H1 (cell line): ENCODE measurements at regions not wholly inside any gene's neighbourhood (a gene's known extent, or its start where the extent isn't known, plus 50 kb on each side); places are given as distances from the start of the nearest gene placed in this dataset.

Experiments used
- CTCF ChIA-PET: fragments of 300-600 bp; sonication (Branson Sonifier 250); formaldehyde crosslinking; loops from one replicate; lab custom pipeline; 2021; ENCODE audit not compliant: partially characterized antibody; lab: Charles Lee
- POLR2A ChIA-PET: fragments of 300-600 bp; sonication (Branson Sonifier 250); formaldehyde crosslinking; loops from one replicate; lab custom pipeline; 2021; ENCODE audit warnings: inconsistent platforms; ENCODE audit not compliant: partially characterized antibody; lab: Charles Lee
- DNase-seq, 2 experiments: peaks; one replicate each; pipeline versions ENCODE4 v3.0.0 to v3.0.0-alpha.2; 2010 to 2022; ENCODE audit warnings: low spot score in 2 of 2, low read depth in 1 of 2, mixed read lengths in 1 of 2
- FAIRE-seq: peaks from 2 replicates; lab custom pipeline; 2011; peaks lifted over from hg19 to GRCh38; lab: Jason Lieb, UNC
- H2AFZ ChIP-seq: 2 replicates; pipeline ENCODE4 v1.8.1; 2012; ENCODE audit warnings: low read length, inconsistent platforms
- H2AK5ac ChIP-seq: 2 replicates; pipeline ENCODE4 v1.6.1; 2013; ENCODE audit warnings: low read depth, low read length
- H2BK120ac ChIP-seq: replicated peaks from 2 replicates; pipeline ENCODE3; 2013; ENCODE audit warnings: low read depth, low read length, inconsistent platforms
- H2BK12ac ChIP-seq: 2 replicates; pipeline ENCODE4 v1.6.1; 2013; ENCODE audit warnings: low read depth, low read length
- H2BK15ac ChIP-seq: 2 replicates; pipeline ENCODE4 v1.6.1; 2013; ENCODE audit warnings: low read length
- H2BK20ac ChIP-seq: 2 replicates; pipeline ENCODE4 v1.6.1; 2013; ENCODE audit warnings: low read length
- H2BK5ac ChIP-seq: 2 replicates; pipeline ENCODE4 v1.6.1; 2013; ENCODE audit warnings: low read depth, low read length
- H3K14ac ChIP-seq: 2 replicates; pipeline ENCODE4 v1.6.1; 2013; ENCODE audit warnings: inconsistent platforms; ENCODE audit not compliant: insufficient read length
- H3K18ac ChIP-seq: 2 replicates; pipeline ENCODE4 v1.6.1; 2013; ENCODE audit warnings: low read length; ENCODE audit errors: extremely low read depth
- H3K23ac ChIP-seq: 2 replicates; pipeline ENCODE4 v1.6.1; 2013; ENCODE audit warnings: inconsistent platforms; ENCODE audit not compliant: insufficient read length
- H3K23me2 ChIP-seq: 2 replicates; pipeline ENCODE4 v1.6.1; 2013; ENCODE audit warnings: low read depth, low read length
- H3K27ac ChIP-seq: 2 replicates; pipeline ENCODE4 v1.6.1; 2011; ENCODE audit warnings: low read depth, low read length, inconsistent platforms
- H3K27me3 ChIP-seq, 4 experiments: replicated peaks in 1 of 4; 1 replicate in 1 of 4; 2 replicates in 3 of 4; pipeline versions ENCODE4 v1.6.1 to v1.8.1; 2011 to 2013; ENCODE audit warnings: low read length in 3 of 4, mild to moderate bottlenecking in 3 of 4, inconsistent platforms in 2 of 4, mixed read lengths in 2 of 4, moderate library complexity in 1 of 4; ENCODE audit not compliant: control insufficient read depth in 3 of 4, insufficient read depth in 3 of 4; ENCODE audit errors: extremely low read depth in 1 of 4
- H3K36me3 ChIP-seq, 4 experiments: 2 replicates each; pipeline versions ENCODE4 v1.6.1 to v1.8.1; 2011 to 2013; ENCODE audit warnings: mild to moderate bottlenecking in 4 of 4, low read length in 3 of 4, moderate library complexity in 2 of 4, control low read depth in 1 of 4, inconsistent platforms in 1 of 4; ENCODE audit not compliant: insufficient read depth in 4 of 4, control insufficient read depth in 2 of 4
- H3K4ac ChIP-seq: replicated peaks from 2 replicates; pipeline ENCODE3; 2013; ENCODE audit warnings: low read length, low read depth, mixed read lengths, inconsistent platforms; ENCODE audit not compliant: insufficient read length
- H3K4me1 ChIP-seq, 4 experiments: replicated peaks in 1 of 4; 1 replicate in 1 of 4; 2 replicates in 3 of 4; pipeline versions ENCODE4 v1.6.1 to v1.8.1; 2011 to 2013; ENCODE audit warnings: low read length in 3 of 4, inconsistent platforms in 2 of 4, mixed read lengths in 1 of 4; ENCODE audit not compliant: insufficient read depth in 4 of 4, control insufficient read depth in 3 of 4
- H3K4me2 ChIP-seq, 2 experiments: 2 replicates each; pipeline versions ENCODE4 v1.6.1 to v1.8.1; 2011 to 2013; ENCODE audit warnings: low read depth in 2 of 2, low read length in 2 of 2, control low read depth in 1 of 2, inconsistent platforms in 1 of 2, mild to moderate bottlenecking in 1 of 2; ENCODE audit not compliant: insufficient read depth in 1 of 2
- H3K4me3 ChIP-seq, 4 experiments: fragments of 200-600, 300-600 bp in 1 of 4; sonication (generic), shearing (Covaris generic), sonication (Bioruptor Twin) in 1 of 4; 2 replicates each; pipeline versions ENCODE4 v1.5.1 to v1.8.1; 2011 to 2016; ENCODE audit warnings: low read length in 4 of 4, low read depth in 3 of 4, control low read depth in 2 of 4, inconsistent platforms in 2 of 4, mild to moderate bottlenecking in 2 of 4, mixed read lengths in 1 of 4, moderate library complexity in 1 of 4; ENCODE audit not compliant: insufficient read depth in 2 of 4; ENCODE audit errors: extremely low read depth in 1 of 4
- H3K56ac ChIP-seq: replicated peaks from 2 replicates; pipeline ENCODE3; 2013; ENCODE audit warnings: low read depth, mild to moderate bottlenecking, mixed read lengths, low read length, inconsistent platforms; ENCODE audit not compliant: insufficient read length
- H3K79me1 ChIP-seq: 2 replicates; pipeline ENCODE4 v1.6.1; 2013; ENCODE audit warnings: low read depth, low read length, control low read depth
- H3K79me2 ChIP-seq, 2 experiments: 2 replicates each; pipeline versions ENCODE4 v1.6.1 to v1.8.1; 2012 to 2013; ENCODE audit warnings: low read length in 2 of 2, mild to moderate bottlenecking in 2 of 2, inconsistent platforms in 1 of 2; ENCODE audit not compliant: insufficient read depth in 2 of 2, control insufficient read depth in 1 of 2
- H3K9ac ChIP-seq, 4 experiments: replicated peaks in 1 of 4; 1 replicate in 1 of 4; 2 replicates in 3 of 4; pipeline versions ENCODE4 v1.6.1 to v1.8.1; 2011 to 2013; ENCODE audit warnings: low read depth in 3 of 4, low read length in 3 of 4, control low read depth in 2 of 4, mild to moderate bottlenecking in 2 of 4, moderate library complexity in 2 of 4, inconsistent platforms in 1 of 4; ENCODE audit errors: extremely low read depth in 1 of 4
- H3K9me3 ChIP-seq, 2 experiments: 2 replicates each; pipeline versions ENCODE4 v1.6.1 to v1.8.1; 2012 to 2013; ENCODE audit warnings: mild to moderate bottlenecking in 2 of 2, moderate library complexity in 2 of 2, control low read depth in 1 of 2, inconsistent platforms in 1 of 2, low read depth in 1 of 2, low read length in 1 of 2, mixed read lengths in 1 of 2; ENCODE audit not compliant: insufficient read depth in 2 of 2
- H4K20me1 ChIP-seq, 2 experiments: replicated peaks in 1 of 2; 2 replicates each; pipeline versions ENCODE3 to v1.8.1; 2011 to 2013; ENCODE audit warnings: inconsistent platforms in 2 of 2, low read length in 2 of 2, mild to moderate bottlenecking in 1 of 2; ENCODE audit not compliant: insufficient read depth in 2 of 2, control insufficient read depth in 1 of 2
- H4K5ac ChIP-seq: 2 replicates; pipeline ENCODE4 v1.6.1; 2013; ENCODE audit warnings: low read length, low read depth, mixed read lengths, inconsistent platforms; ENCODE audit not compliant: insufficient read length
- H4K8ac ChIP-seq: 2 replicates; pipeline ENCODE4 v1.8.0; 2013; ENCODE audit warnings: mild to moderate bottlenecking, moderate library complexity, low read length, inconsistent platforms; ENCODE audit not compliant: insufficient read depth; ENCODE audit errors: extremely low read depth
- H4K91ac ChIP-seq: replicated peaks from 2 replicates; pipeline ENCODE3; 2013; ENCODE audit warnings: low read length, mixed read lengths, inconsistent platforms; ENCODE audit not compliant: insufficient read length
- ATF2 ChIP-seq: IDR thresholded peaks from 2 replicates; pipeline ENCODE4 v1.6.1; 2012; ENCODE audit warnings: low read length, inconsistent platforms
- ATF3 ChIP-seq: IDR thresholded peaks from 2 replicates; pipeline ENCODE4 v1.6.1; 2011; ENCODE audit warnings: low read depth, mild to moderate bottlenecking, low read length; ENCODE audit not compliant: insufficient read depth
- CBX8 ChIP-seq: fragments of 300-800, 300-1000 bp; sonication (generic); IDR thresholded peaks from 2 replicates; pipeline ENCODE4 v1.7.1; 2016; ENCODE audit warnings: low read depth, low read length, borderline replicate concordance
- HDAC2 ChIP-seq, 2 experiments: fragments of 300-600 bp in 1 of 2; sonication (generic) in 1 of 2; IDR thresholded peaks; 2 replicates each; pipeline ENCODE4 v1.6.1; 2011 to 2012; ENCODE audit warnings: low read depth in 2 of 2, low read length in 2 of 2, mild to moderate bottlenecking in 2 of 2, moderate library complexity in 2 of 2, borderline replicate concordance in 1 of 2, inconsistent platforms in 1 of 2
- MAFK ChIP-seq: IDR thresholded peaks from 2 replicates; pipeline ENCODE4 v1.6.1; 2012; ENCODE audit warnings: low read depth, mild to moderate bottlenecking, improper control_type of control experiment, low read length
- NANOG ChIP-seq: IDR thresholded peaks from 2 replicates; pipeline ENCODE4 v1.6.1; 2011; ENCODE audit warnings: low read length, low read depth, mild to moderate bottlenecking, inconsistent platforms; ENCODE audit not compliant: insufficient read depth, poor library complexity, severe bottlenecking
- RFX5 ChIP-seq: IDR thresholded peaks from 2 replicates; pipeline ENCODE4 v1.6.1; 2011; ENCODE audit warnings: low read depth, low read length, improper control_type of control experiment, borderline replicate concordance
- RNF2 ChIP-seq: fragments of 200-900, 300-1000 bp; sonication (generic); IDR thresholded peaks from 2 replicates; pipeline ENCODE4 v1.7.1; 2016; ENCODE audit warnings: borderline replicate concordance, low read depth, mild to moderate bottlenecking, antibody characterized with exemption, low read length; ENCODE audit not compliant: poor library complexity, severe bottlenecking; ENCODE audit errors: missing control alignments
- SP4 ChIP-seq: IDR thresholded peaks from 2 replicates; pipeline ENCODE4 v1.6.1; 2012; ENCODE audit warnings: low read length, inconsistent platforms
- TCF12 ChIP-seq: IDR thresholded peaks from 2 replicates; pipeline ENCODE4 v1.6.1; 2011; ENCODE audit warnings: low read depth, mild to moderate bottlenecking, low read length
- ZNF274 ChIP-seq: IDR thresholded peaks from 2 replicates; pipeline ENCODE4 v1.7.0; 2012; ENCODE audit warnings: low read length, borderline replicate concordance; ENCODE audit errors: extremely low read depth
- WGBS, 2 experiments: shearing (Covaris generic) in 1 of 2; methylation state at CpG; one replicate each; pipeline versions ENCODE4 v1.1.6 to v1.1.7; 2013 to 2015; ENCODE audit warnings: low lambda C conversion rate in 2 of 2, mixed read lengths in 2 of 2, inconsistent platforms in 1 of 2, low coverage in 1 of 2, missing lambda C conversion rate in 1 of 2; ENCODE audit not compliant: insufficient replicate concordance in 2 of 2, insufficient coverage in 1 of 2, insufficient read length in 1 of 2; ENCODE audit errors: extremely low coverage in 1 of 2, missing lambda C conversion rate in 1 of 2; 5-methylcytosine and 5-hydroxymethylcytosine counted together

GRCh38 chr4:43233321-43233720, 340.8 kb downstream of the GRXCR1 start:
- POLR2A ChIA-PET: no interaction called here
- H2BK15ac ChIP-seq: no peak overlapping the region
- H3K36me3 ChIP-seq: no peaks in the 10 kb centered on the region
- no peaks in the 10 kb centered on the region for H3K27me3 ChIP-seq
- CTCF ChIA-PET: no interaction called here
- no peaks in the 10 kb centered on the region for H3K4me1 ChIP-seq
- no peak overlapping the region for H4K8ac ChIP-seq
- H4K91ac ChIP-seq: no peak overlapping the region
- H3K9me3 ChIP-seq: no peaks in the 10 kb centered on the region
- 93% methylated on average over 3 of the region's 3 CpGs; no CpG with 5 or more reads in 1 of the 2 experiments for WGBS, 2 experiments
- H2BK5ac ChIP-seq: no peak overlapping the region
- no peak for DNase-seq
- no peak overlapping the region for H3K23ac ChIP-seq
- no peak overlapping the region for H3K9ac ChIP-seq
- no peaks in the 10 kb centered on the region for H3K79me2 ChIP-seq
- no peak overlapping the region for H3K18ac ChIP-seq
- no peak overlapping the region for H2AFZ ChIP-seq
- FAIRE-seq: no peak
- H3K79me1 ChIP-seq: no peaks in the 10 kb centered on the region
- H2BK20ac ChIP-seq: no peak overlapping the region
- no peak overlapping the region for H4K5ac ChIP-seq
- no peaks in the 10 kb centered on the region for H4K20me1 ChIP-seq
- H3K4me2 ChIP-seq: no peak overlapping the region
- no peak overlapping the region for H3K27ac ChIP-seq
- H2AK5ac ChIP-seq: no peak overlapping the region
- H2BK12ac ChIP-seq: no peak overlapping the region
- no peak overlapping the region; a peak in 1 of 8 replicates for H3K4me3 ChIP-seq
- H3K4ac ChIP-seq: no peak overlapping the region
- no peaks in the 10 kb centered on the region for H3K23me2 ChIP-seq
- no peak overlapping the region for H3K14ac ChIP-seq
- no peak overlapping the region for H2BK120ac ChIP-seq
- no peak overlapping the region for H3K56ac ChIP-seq
- no peak for TF ChIP-seq MAFK
- TF ChIP-seq HDAC2 (IDR thresholded peaks at IDR 0.05; ENCODE audit: borderline replicate concordance in 1 of 2, low read depth in 2 of 2, low read length in 2 of 2): no peak
- no peak for TF ChIP-seq ZNF274
- no peak for TF ChIP-seq NANOG
- no peak for TF ChIP-seq RNF2
- TF ChIP-seq TCF12: no peak
- TF ChIP-seq SP4: no peak
- no peak for TF ChIP-seq RFX5
- no peak for TF ChIP-seq ATF3
- no peak for TF ChIP-seq ATF2
- TF ChIP-seq CBX8: no peak
